ENCODE measurements at regions not wholly inside any gene's neighbourhood (a gene's known extent, or its start where the extent isn't known, plus 50 kb on each side); places are given as distances from the start of the nearest gene placed in this dataset.
A peak's percentile ranks its signal among the peaks of the same experiment; 100 is the strongest.

DNA sequence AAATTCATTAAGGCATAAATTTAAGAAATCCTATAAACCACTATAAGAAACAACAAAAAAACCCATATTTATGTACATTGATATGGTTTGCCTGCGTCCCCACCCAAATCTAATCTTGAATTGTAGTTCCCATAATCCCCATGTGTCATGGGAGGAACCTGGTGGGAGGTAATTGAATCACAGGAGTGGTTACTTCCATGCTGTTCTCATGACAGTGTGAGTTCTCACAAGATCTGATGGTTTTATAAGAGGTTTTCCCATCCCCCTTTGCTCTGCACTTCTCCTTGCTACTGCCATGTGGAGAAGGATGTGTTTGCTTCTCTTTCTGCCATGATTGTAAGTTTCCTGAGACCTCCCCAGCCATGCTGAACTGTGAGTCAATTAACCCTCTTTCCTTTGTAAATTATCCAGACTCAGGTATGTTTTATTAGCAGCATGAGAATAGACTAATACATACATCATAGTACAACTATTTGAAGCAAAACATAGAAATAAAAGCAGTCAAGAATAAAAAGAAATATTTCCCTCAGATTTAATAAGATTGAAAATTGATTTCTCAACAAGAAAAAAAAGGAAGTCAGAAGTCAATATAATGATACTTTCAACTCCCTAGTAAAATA is 209.0 kb upstream of the GPC6 start:
- Histone ChIP-seq H3K23ac (ENCODE audit: insufficient read length) (no peak overlapping the region), H3K4me2 (ENCODE audit: insufficient read depth in 1 of 2, low read depth in 2 of 2, low read length in 2 of 2) (no peak overlapping the region), H3K27ac (ENCODE audit: low read depth, low read length) (no peak overlapping the region), H2BK15ac (ENCODE audit: low read length) (no peak overlapping the region), H3K23me2 (ENCODE audit: low read depth, low read length) (no peaks in the 10 kb centered on the region), H3K79me1 (ENCODE audit: low read depth, low read length) (no peaks in the 10 kb centered on the region), H3K27me3 (replicated peaks in 1 of 4; ENCODE audit: control insufficient read depth in 3 of 4, extremely low read depth in 1 of 4, insufficient read depth in 3 of 4, low read length in 3 of 4) (no peaks in the 10 kb centered on the region), H2BK120ac (replicated peaks; ENCODE audit: low read depth, low read length) (no peak overlapping the region), H3K4me3 (ENCODE audit: extremely low read depth in 1 of 4, insufficient read depth in 2 of 4, low read depth in 3 of 4, low read length in 4 of 4) (no peak overlapping the region), H3K9ac (replicated peaks in 1 of 4; ENCODE audit: extremely low read depth in 1 of 4, low read depth in 3 of 4, low read length in 3 of 4) (no peak overlapping the region), H2BK5ac (ENCODE audit: low read depth, low read length) (no peak overlapping the region), H4K5ac (ENCODE audit: insufficient read length, low read depth, low read length) (no peak overlapping the region), H4K8ac (ENCODE audit: extremely low read depth, insufficient read depth, low read length) (no peak overlapping the region), H3K18ac (ENCODE audit: extremely low read depth, low read length) (no peak overlapping the region), H4K91ac (replicated peaks; ENCODE audit: insufficient read length, low read length) (no peak overlapping the region), H2BK12ac (ENCODE audit: low read depth, low read length) (no peak overlapping the region), H3K9me3 (ENCODE audit: insufficient read depth in 2 of 2, low read depth in 1 of 2, low read length in 1 of 2) (peaks cover 4 to 6% of the 10 kb centered on the region in 2 experiments; a peak in 3 of 4 replicates), H4K20me1 (replicated peaks in 1 of 2; ENCODE audit: control insufficient read depth in 1 of 2, insufficient read depth in 2 of 2, low read length in 2 of 2) (no peaks in the 10 kb centered on the region), H3K4me1 (replicated peaks in 1 of 4; ENCODE audit: control insufficient read depth in 3 of 4, insufficient read depth in 4 of 4, low read length in 3 of 4) (no peaks in the 10 kb centered on the region), H3K36me3 (ENCODE audit: control insufficient read depth in 2 of 4, insufficient read depth in 4 of 4, low read length in 3 of 4) (no peaks in the 10 kb centered on the region), H2BK20ac (ENCODE audit: low read length) (no peak overlapping the region), H2AFZ (ENCODE audit: low read length) (no peak overlapping the region), H3K14ac (ENCODE audit: insufficient read length) (no peak overlapping the region), H3K56ac (replicated peaks; ENCODE audit: insufficient read length, low read depth, low read length) (no peak overlapping the region), H3K79me2 (ENCODE audit: control insufficient read depth in 1 of 2, insufficient read depth in 2 of 2, low read length in 2 of 2) (no peaks in the 10 kb centered on the region), H3K4ac (replicated peaks; ENCODE audit: insufficient read length, low read depth, low read length) (no peak overlapping the region), H2AK5ac (ENCODE audit: low read depth, low read length) (no peak overlapping the region)
- POLR2A ChIA-PET (ENCODE audit: partially characterized antibody) = no interaction called here
- CTCF ChIA-PET (ENCODE audit: partially characterized antibody) = interaction anchor here (0.6 to 1.1 kb wide), 3 partner anchors 12 to 64 kb away, joined by 3 to 4 read pairs (median 4); no protein-coding TSS in a partner anchor
- TF ChIP-seq, protein P1, sequence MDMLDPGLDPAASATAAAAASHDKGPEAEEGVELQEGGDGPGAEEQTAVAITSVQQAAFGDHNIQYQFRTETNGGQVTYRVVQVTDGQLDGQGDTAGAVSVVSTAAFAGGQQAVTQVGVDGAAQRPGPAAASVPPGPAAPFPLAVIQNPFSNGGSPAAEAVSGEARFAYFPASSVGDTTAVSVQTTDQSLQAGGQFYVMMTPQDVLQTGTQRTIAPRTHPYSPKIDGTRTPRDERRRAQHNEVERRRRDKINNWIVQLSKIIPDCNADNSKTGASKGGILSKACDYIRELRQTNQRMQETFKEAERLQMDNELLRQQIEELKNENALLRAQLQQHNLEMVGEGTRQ (IDR thresholded peaks at IDR 0.05; ENCODE audit: low read length) = no peak
- TF ChIP-seq ZNF274 (IDR thresholded peaks at IDR 0.05; ENCODE audit: borderline replicate concordance, extremely low read depth, low read length) = peak; percentile 74; the same call in 1 of the 2 replicates
- no peak for FAIRE-seq
- 95% methylated on average over 1 of the region's 1 CpG; no CpG with 5 or more reads in 1 of the 2 experiments for WGBS, 2 experiments (ENCODE audit: extremely low coverage in 1 of 2, insufficient coverage in 1 of 2, insufficient read length in 1 of 2, insufficient replicate concordance in 2 of 2, low coverage in 1 of 2, low lambda C conversion rate in 2 of 2, missing lambda C conversion rate in 1 of 2)
- no peak for DNase-seq (ENCODE audit: low read depth in 1 of 2, low spot score in 2 of 2)
